Esophagus (tissue), 2 donors: ENCODE measurements at regions not wholly inside any gene's neighbourhood (a gene's known extent, or its start where the extent isn't known, plus 50 kb on each side); places are given as distances from the start of the nearest gene placed in this dataset.
A peak's percentile ranks its signal among the peaks of the same experiment; 100 is the strongest.

Experiments
- H3K27ac ChIP-seq, 2 donors: one replicate each; pipeline ENCODE4 v1.5.1; 2013; ENCODE audit warnings: low read depth in 2 of 2, mild to moderate bottlenecking in 2 of 2, inconsistent platforms in 1 of 2, low read length in 1 of 2, moderate library complexity in 1 of 2
- H3K27me3 ChIP-seq, 2 donors: one replicate each; pipeline ENCODE4 v1.6.1; 2013; ENCODE audit warnings: low read length in 2 of 2, control low read depth in 1 of 2, mild to moderate bottlenecking in 1 of 2; ENCODE audit not compliant: insufficient read depth in 2 of 2, control insufficient read depth in 1 of 2
- H3K36me3 ChIP-seq, 2 donors: one replicate each; pipeline ENCODE4 v1.6.1; 2013; ENCODE audit warnings: low read length in 1 of 2; ENCODE audit not compliant: control insufficient read depth in 2 of 2, insufficient read depth in 2 of 2
- H3K4me1 ChIP-seq, 2 donors: one replicate each; pipeline ENCODE4 v1.6.1; 2013; ENCODE audit warnings: low read length in 1 of 2; ENCODE audit not compliant: control insufficient read depth in 2 of 2, insufficient read depth in 2 of 2
- H3K4me3 ChIP-seq, 2 donors: one replicate each; pipeline ENCODE4 v1.5.1; 2013; ENCODE audit warnings: low read length in 2 of 2, mild to moderate bottlenecking in 2 of 2, low read depth in 1 of 2, moderate library complexity in 1 of 2
- H3K9me3 ChIP-seq, 2 donors: one replicate each; pipeline ENCODE4 v1.6.1; 2013; ENCODE audit warnings: mild to moderate bottlenecking in 2 of 2, low read depth in 1 of 2, low read length in 1 of 2, moderate library complexity in 1 of 2; ENCODE audit not compliant: control insufficient read depth in 2 of 2, insufficient read depth in 1 of 2
- WGBS, 2 donors: extraction: QIAGEN DNeasy Blood & Tissue Kit; methylation state at CpG; one replicate each; pipeline ENCODE4 v1.1.7; 2013; 5-methylcytosine and 5-hydroxymethylcytosine counted together
- donor health status: healthy with polysubstance abuse.
- donor health status: Bipolar disorder and iron deficiency.

GRCh38 chr2:203585516-203585915, 50.4 kb upstream of the RAPH1 start:
- Histone ChIP-seq H3K36me3 (no peaks in the 10 kb centered on the region), H3K27me3 (no peaks in the 10 kb centered on the region), H3K27ac (peak overlapping the region; percentile 59 to 82), H3K4me1 (peaks cover 2 to 9% of the 10 kb centered on the region in 2 donors), H3K9me3 (no peaks in the 10 kb centered on the region), H3K4me3 (no peak overlapping the region)
- 66 to 78% methylated on average over 2 of the region's 2 CpGs for WGBS, 2 donors

GRCh38 chr2:203586206-203586605, 51.1 kb upstream of the RAPH1 start:
- 74 to 84% methylated on average over 6 of the region's 6 CpGs for WGBS, 2 donors
- Histone ChIP-seq H3K27me3 (no peaks in the 10 kb centered on the region), H3K36me3 (no peaks in the 10 kb centered on the region), H3K4me3 (no peak overlapping the region), H3K9me3 (no peaks in the 10 kb centered on the region), H3K27ac (no peak overlapping the region), H3K4me1 (peaks cover 2 to 6% of the 10 kb centered on the region in 2 donors)

- WGBS, 2 donors, result 50 to 62% methylated on average over 4 of the region's 4 CpGs
- H3K4me3 ChIP-seq, result no peak overlapping the region
- H3K36me3 ChIP-seq, result no peaks in the 10 kb centered on the region
- no peaks in the 10 kb centered on the region for H3K27me3 ChIP-seq
- peaks cover 2 to 6% of the 10 kb centered on the region in 2 donors for H3K4me1 ChIP-seq
- no peaks in the 10 kb centered on the region for H3K9me3 ChIP-seq
- H3K27ac ChIP-seq, result peak overlapping the region; percentile 35 to 46
Measured at GRCh38 chr2:203586696-203587095, 51.6 kb upstream of the RAPH1 start.

- H3K36me3 ChIP-seq, result no peaks in the 10 kb centered on the region
- H3K4me1 ChIP-seq, result peaks cover under 1 to 3% of the 10 kb centered on the region in 2 donors
- 51 to 80% methylated on average over 2 of the region's 2 CpGs for WGBS, 2 donors
- H3K27ac ChIP-seq, result no peak overlapping the region
- H3K4me3 ChIP-seq, result no peak overlapping the region
- H3K9me3 ChIP-seq, result no peaks in the 10 kb centered on the region
- no peaks in the 10 kb centered on the region for H3K27me3 ChIP-seq
Measured at GRCh38 chr2:203590496-203590895, 55.4 kb upstream of the RAPH1 start.

- H3K9me3 ChIP-seq, result no peaks in the 10 kb centered on the region
- H3K27ac ChIP-seq, result no peak overlapping the region
- no peaks in the 10 kb centered on the region for H3K27me3 ChIP-seq
- H3K4me1 ChIP-seq, result peaks cover 0 to 2% of the 10 kb centered on the region in 2 donors
- no peak overlapping the region for H3K4me3 ChIP-seq
- H3K36me3 ChIP-seq, result no peaks in the 10 kb centered on the region
Measured at GRCh38 chr2:203591642-203592041, 56.5 kb upstream of the RAPH1 start.

GRCh38 chr2:203592470-203592869, 57.4 kb upstream of the RAPH1 start:
- H3K36me3 ChIP-seq, result no peaks in the 10 kb centered on the region
- no peaks in the 10 kb centered on the region for H3K27me3 ChIP-seq
- 74 to 76% methylated on average over 2 of the region's 2 CpGs for WGBS, 2 donors
- H3K4me1 ChIP-seq, result no peaks in the 10 kb centered on the region
- H3K4me3 ChIP-seq, result no peak overlapping the region
- H3K9me3 ChIP-seq, result no peaks in the 10 kb centered on the region
- no peak overlapping the region for H3K27ac ChIP-seq

- Histone ChIP-seq H3K4me3 (no peak overlapping the region), H3K36me3 (no peaks in the 10 kb centered on the region), H3K9me3 (no peaks in the 10 kb centered on the region), H3K27me3 (no peaks in the 10 kb centered on the region), H3K27ac (no peak overlapping the region), H3K4me1 (no peaks in the 10 kb centered on the region)
Measured at GRCh38 chr2:203594541-203594940, 59.4 kb upstream of the RAPH1 start.

- 61 to 67% methylated on average over 5 of the region's 5 CpGs for whole genome bisulfite sequencing, 2 donors
Measured at GRCh38 chr2:203596183-203596582, 61.1 kb upstream of the RAPH1 start.

GRCh38 chr2:203599509-203599908, 64.4 kb upstream of the RAPH1 start:
- no peaks in the 10 kb centered on the region for H3K27me3 ChIP-seq
- H3K36me3 ChIP-seq, result no peaks in the 10 kb centered on the region
- no peak overlapping the region for H3K27ac ChIP-seq
- H3K9me3 ChIP-seq, result no peaks in the 10 kb centered on the region
- 88 to 90% methylated on average over 4 of the region's 4 CpGs for WGBS, 2 donors
- H3K4me1 ChIP-seq, result no peaks in the 10 kb centered on the region
- H3K4me3 ChIP-seq, result no peak overlapping the region

More at GRCh38 chr2:203596183-203596582, 61.1 kb upstream of the RAPH1 start:
- H3K36me3 ChIP-seq, result no peaks in the 10 kb centered on the region
- no peaks in the 10 kb centered on the region for H3K4me1 ChIP-seq
- H3K9me3 ChIP-seq, result no peaks in the 10 kb centered on the region
- H3K4me3 ChIP-seq, result no peak overlapping the region
- H3K27ac ChIP-seq, result no peak overlapping the region
- H3K27me3 ChIP-seq, result no peaks in the 10 kb centered on the region

- H3K4me3 ChIP-seq, result no peak overlapping the region
- no peaks in the 10 kb centered on the region for H3K4me1 ChIP-seq
- WGBS, 2 donors, result 93% methylated on average over 6 of the region's 6 CpGs
- H3K27ac ChIP-seq, result no peak overlapping the region
- H3K36me3 ChIP-seq, result no peaks in the 10 kb centered on the region
- no peaks in the 10 kb centered on the region for H3K9me3 ChIP-seq
- H3K27me3 ChIP-seq, result no peaks in the 10 kb centered on the region
Measured at GRCh38 chr2:203600286-203600685, 65.2 kb upstream of the RAPH1 start.
